DMS53 treated with DMSO at 0.1 percent for 48 hours (cell line): ENCODE measurements at regions not wholly inside any gene's neighbourhood (a gene's known extent, or its start where the extent isn't known, plus 50 kb on each side); places are given as distances from the start of the nearest gene placed in this dataset.
"Not testable (repeated sequence)": the region's sequence is repeated elsewhere in the genome, so short reads cannot be mapped to it uniquely, and the experiment has no call there.

Experiments
- DNase-seq: peaks from one replicate; lab custom pipeline; 2025; ENCODE audit not compliant: unreplicated experiment; lab: John Stamatoyannopoulos, UW

- DNase-seq, result no peak
Measured at GRCh38 chr17:20733923-20734322, 154.4 kb downstream of the CDRT15L2 start.

GRCh38 chr17:20735796-20736195 is 156.3 kb downstream of the CDRT15L2 start:
- DNase-seq, result peak; percentile 8

- DNase-seq, result not testable (repeated sequence)
Measured at GRCh38 chr17:20737636-20738035, 158.1 kb downstream of the CDRT15L2 start.

GRCh38 chr17:20771104-20771503 is 191.6 kb downstream of the CDRT15L2 start:
- DNase-seq, result no peak

- no peak for DNase-seq
Measured at GRCh38 chr17:20774472-20775135, 195.1 kb downstream of the CDRT15L2 start.

- no peak for DNase-seq
Measured at GRCh38 chr17:20775331-20775730, 195.8 kb downstream of the CDRT15L2 start.

- no peak for DNase-seq
Measured at GRCh38 chr17:20779521-20779920, 200.0 kb downstream of the CDRT15L2 start.

GRCh38 chr17:20781260-20781659 is 201.7 kb downstream of the CDRT15L2 start:
- DNase-seq, result no peak

GRCh38 chr17:20781869-20782268 is 202.3 kb downstream of the CDRT15L2 start:
- DNase-seq, result not testable (repeated sequence)

GRCh38 chr17:20783091-20783490 is 203.6 kb downstream of the CDRT15L2 start:
- DNase-seq, result no peak

- no peak for DNase-seq
Measured at GRCh38 chr17:20784100-20784665, 204.7 kb downstream of the CDRT15L2 start.

- no peak for DNase-seq
Measured at GRCh38 chr17:20787281-20787680, 207.8 kb downstream of the CDRT15L2 start.

- no peak for DNase-seq
Measured at GRCh38 chr17:20791626-20792025, 212.1 kb downstream of the CDRT15L2 start.

GRCh38 chr17:20794532-20794931 is 215.0 kb downstream of the CDRT15L2 start:
- not testable (repeated sequence) for DNase-seq

GRCh38 chr17:20797292-20797691 is 217.8 kb downstream of the CDRT15L2 start:
- no peak for DNase-seq

GRCh38 chr17:20800146-20800545 is 220.6 kb downstream of the CDRT15L2 start:
- no peak for DNase-seq

GRCh38 chr17:20805751-20806150 is 226.2 kb downstream of the CDRT15L2 start:
- no peak for DNase-seq

GRCh38 chr17:20807566-20807965 is 228.0 kb downstream of the CDRT15L2 start:
- not testable (repeated sequence) for DNase-seq

GRCh38 chr17:20815410-20815809 is 227.4 kb downstream of the USP22 start:
- not testable (repeated sequence) for DNase-seq

- no peak for DNase-seq
Measured at GRCh38 chr17:20823905-20824304, 218.9 kb downstream of the USP22 start.

GRCh38 chr17:20825539-20825938 is 217.3 kb downstream of the USP22 start:
- DNase-seq, result no peak

GRCh38 chr17:20840453-20840852 is 202.4 kb downstream of the USP22 start:
- DNase-seq, result not testable (repeated sequence)
